GM12878 (cell line): ENCODE measurements at regions not wholly inside any gene's neighbourhood (a gene's known extent, or its start where the extent isn't known, plus 50 kb on each side); places are given as distances from the start of the nearest gene placed in this dataset.

Source experiments
- ATAC-seq: fragments of 200-7000 bp; cut with Tn5 transposase; 3 replicates; pipeline ENCODE4 v1.9.1; 2020; ENCODE audit warnings: mild to moderate bottlenecking, moderate library complexity
- BruUV-seq: library from RNA; stranded (reverse); fragments of 400-500 nt; replicated peaks from 2 replicates; lab custom pipeline; 2021; lab: Mats Ljungman, UMichigan
- CTCF ChIA-PET: fragments of 300-600 bp; sonication (Branson Sonifier 250); formaldehyde crosslinking; extraction: SDS; loops from one replicate; lab custom pipeline; 2021; ENCODE audit warnings: inconsistent platforms; lab: Yijun Ruan, JAX
- POLR2A ChIA-PET: fragments of 350-600 bp; formaldehyde crosslinking; extraction: SDS; loops from one replicate; lab custom pipeline; 2021; ENCODE audit warnings: inconsistent platforms; lab: Charles Lee
- RAD21 ChIA-PET: fragments of 300-600 bp; sonication (Branson Sonifier 250); formaldehyde crosslinking; loops from one replicate; lab custom pipeline; 2023; ENCODE audit warnings: antibody characterized with exemption; ENCODE audit not compliant: unreplicated experiment; lab: Charles Lee
- SMC1A ChIA-PET: fragments of 300-600 bp; sonication (Branson Sonifier 250); formaldehyde crosslinking; loops from one replicate; lab custom pipeline; 2023; ENCODE audit not compliant: unreplicated experiment, uncharacterized antibody; lab: Charles Lee
- DNase-seq: peaks from one replicate; pipeline ENCODE4 v3.0.0-alpha.2; 2011; ENCODE audit warnings: low read depth, low spot score
- FAIRE-seq: peaks from 3 replicates; lab custom pipeline; 2011; peaks lifted over from hg19 to GRCh38; lab: Jason Lieb, UNC
- H2AFZ ChIP-seq: 2 replicates; pipeline ENCODE4 v1.6.0; 2011; ENCODE audit warnings: low read depth, low read length, control low read depth; ENCODE audit not compliant: control insufficient read depth
- H3K27ac ChIP-seq: 2 replicates; pipeline ENCODE4 v1.5.1; 2011; ENCODE audit warnings: control low read depth; ENCODE audit not compliant: control insufficient read depth, insufficient read depth
- H3K27me3 ChIP-seq, 2 experiments: replicated peaks in 1 of 2; 2 replicates each; pipeline versions ENCODE4 v1.6.0 to v1.6.1; 2011; ENCODE audit warnings: low read length in 1 of 2; ENCODE audit not compliant: control insufficient read depth in 2 of 2, insufficient read depth in 2 of 2
- H3K36me3 ChIP-seq, 2 experiments: 2 replicates each; pipeline ENCODE4 v1.5.1; 2011; ENCODE audit warnings: low read length in 1 of 2; ENCODE audit not compliant: control insufficient read depth in 2 of 2, insufficient read depth in 2 of 2
- H3K4me1 ChIP-seq: 2 replicates; pipeline ENCODE4 v1.6.1; 2011; ENCODE audit warnings: mild to moderate bottlenecking, low read length, moderate library complexity, mixed read lengths; ENCODE audit not compliant: control insufficient read depth, insufficient read depth
- H3K4me2 ChIP-seq: 2 replicates; pipeline ENCODE4 v1.6.0; 2011; ENCODE audit warnings: control low read depth; ENCODE audit not compliant: control insufficient read depth, insufficient read depth
- H3K4me3 ChIP-seq: fragments of 200-600 bp; sonication (generic); 2 replicates; pipeline ENCODE4 v1.5.1; 2016
- H3K79me2 ChIP-seq: 2 replicates; pipeline ENCODE4 v1.6.0; 2011; ENCODE audit warnings: low read length; ENCODE audit not compliant: control insufficient read depth, insufficient read depth
- H3K9ac ChIP-seq: 2 replicates; pipeline ENCODE4 v1.8.0; 2011; ENCODE audit warnings: low read length, control low read depth, mixed read lengths; ENCODE audit not compliant: control insufficient read depth, insufficient read depth
- H3K9me3 ChIP-seq: replicated peaks from 3 replicates; pipeline ENCODE4 v1.5.1; 2011; ENCODE audit warnings: mild to moderate bottlenecking, low read length; ENCODE audit not compliant: control insufficient read depth, insufficient read depth
- H4K20me1 ChIP-seq: 2 replicates; pipeline ENCODE4 v1.6.0; 2011; ENCODE audit not compliant: control insufficient read depth, insufficient read depth
- BACH1 ChIP-seq: fragments of 450-650 bp; IDR thresholded peaks from 2 replicates; pipeline ENCODE4 v1.6.1; 2017; ENCODE audit warnings: mild to moderate bottlenecking, borderline replicate concordance
- BCL11A ChIP-seq: IDR thresholded peaks from 2 replicates; pipeline ENCODE4 v1.6.1; 2011; ENCODE audit warnings: low read depth, low read length
- CEBPB ChIP-seq, 2 experiments: fragments of 150-350 bp in 1 of 2; IDR thresholded peaks; 2 replicates each; pipeline ENCODE4 v1.6.1; 2012 to 2014; ENCODE audit warnings: low read depth in 2 of 2, low read length in 2 of 2, borderline replicate concordance in 1 of 2, inconsistent platforms in 1 of 2
- EP300 ChIP-seq, 2 experiments: fragments of 150-350 bp in 1 of 2; IDR thresholded peaks; 2 replicates each; pipeline ENCODE4 v1.6.1; 2011 to 2012; ENCODE audit warnings: low read depth in 2 of 2, low read length in 2 of 2, borderline replicate concordance in 1 of 2, improper control_type of control experiment in 1 of 2, inconsistent platforms in 1 of 2; ENCODE audit not compliant: control insufficient read depth in 1 of 2
- HDGF ChIP-seq: fragments of 450-650 bp; IDR thresholded peaks from 2 replicates; pipeline ENCODE4 v1.6.1; 2016; ENCODE audit warnings: antibody characterized with exemption
- MYC ChIP-seq: IDR thresholded peaks from 2 replicates; pipeline ENCODE4 v1.6.1; 2011; ENCODE audit warnings: mild to moderate bottlenecking, low read length, moderate library complexity, inconsistent platforms; ENCODE audit not compliant: insufficient read depth, insufficient replicate concordance, insufficient read length, severe bottlenecking
- NR2C2 ChIP-seq: IDR thresholded peaks from 2 replicates; pipeline ENCODE4 v1.6.1; 2011; ENCODE audit warnings: borderline replicate concordance, low read depth; ENCODE audit not compliant: control insufficient read depth, insufficient read length
- RBBP5 ChIP-seq: fragments of 200-600 bp; sonication (generic); conservative IDR thresholded peaks from 2 replicates; pipeline ENCODE4 v1.6.1; 2016
- SMARCA5 ChIP-seq: fragments of 450-650 bp; IDR thresholded peaks from 2 replicates; pipeline ENCODE4 v1.6.1; 2017; ENCODE audit warnings: mild to moderate bottlenecking
- WGBS: methylation state at CpG from one replicate; pipeline ENCODE4 v1.1.6; 2016; ENCODE audit warnings: low lambda C conversion rate; ENCODE audit not compliant: insufficient replicate concordance, insufficient coverage; ENCODE audit errors: missing lambda C conversion rate; 5-methylcytosine and 5-hydroxymethylcytosine counted together
- in situ Hi-C: fragments of 300-500 bp; cut with MboI; formaldehyde crosslinking; loops from 9 replicates; pipeline ENCODE4 v1.14.3; 2018; ENCODE audit warnings: mixed read lengths
- intact Hi-C: fragments of 100-400 bp; cut with micrococcal nuclease; formaldehyde crosslinking; loops from one replicate; pipeline ENCODE4 v1.14.2; 2022; ENCODE audit not compliant: unreplicated experiment
- TF ChIP-seq, protein P1 (sequence below): fragments of 450-650 bp; IDR thresholded peaks from 2 replicates; pipeline ENCODE4 v1.6.1; 2016; ENCODE audit warnings: mild to moderate bottlenecking, moderate library complexity, borderline replicate concordance
- TF ChIP-seq, protein P2 (sequence below): fragments of 450-650 bp; IDR thresholded peaks from 2 replicates; pipeline ENCODE4 v1.6.1; 2014; ENCODE audit warnings: mild to moderate bottlenecking
- TF ChIP-seq, protein P3 (sequence below): fragments of 450-650 bp; IDR thresholded peaks from 2 replicates; pipeline ENCODE4 v1.6.1; 2017; ENCODE audit warnings: mild to moderate bottlenecking, moderate library complexity

DNA sequence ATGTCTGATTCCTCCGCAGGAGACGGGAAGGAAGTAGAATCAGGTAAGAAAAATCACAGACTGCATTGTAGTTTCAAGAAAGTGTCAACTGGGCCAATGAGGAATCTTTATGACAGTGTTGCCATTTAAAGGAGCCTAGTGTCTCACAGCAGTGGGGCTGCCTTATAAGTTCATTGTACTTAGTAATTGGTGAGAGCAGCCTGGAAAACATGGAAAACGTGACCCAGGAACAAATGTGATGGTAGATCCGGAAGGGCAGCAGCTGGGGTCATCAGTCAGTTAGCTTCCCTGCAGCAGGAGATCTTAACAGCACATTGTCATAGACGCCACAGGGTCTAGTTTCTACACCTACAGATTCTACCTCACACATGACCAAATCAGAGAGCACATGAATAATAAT is 630.0 kb upstream of the LMO3 start (continued):
- TF ChIP-seq, protein P1, sequence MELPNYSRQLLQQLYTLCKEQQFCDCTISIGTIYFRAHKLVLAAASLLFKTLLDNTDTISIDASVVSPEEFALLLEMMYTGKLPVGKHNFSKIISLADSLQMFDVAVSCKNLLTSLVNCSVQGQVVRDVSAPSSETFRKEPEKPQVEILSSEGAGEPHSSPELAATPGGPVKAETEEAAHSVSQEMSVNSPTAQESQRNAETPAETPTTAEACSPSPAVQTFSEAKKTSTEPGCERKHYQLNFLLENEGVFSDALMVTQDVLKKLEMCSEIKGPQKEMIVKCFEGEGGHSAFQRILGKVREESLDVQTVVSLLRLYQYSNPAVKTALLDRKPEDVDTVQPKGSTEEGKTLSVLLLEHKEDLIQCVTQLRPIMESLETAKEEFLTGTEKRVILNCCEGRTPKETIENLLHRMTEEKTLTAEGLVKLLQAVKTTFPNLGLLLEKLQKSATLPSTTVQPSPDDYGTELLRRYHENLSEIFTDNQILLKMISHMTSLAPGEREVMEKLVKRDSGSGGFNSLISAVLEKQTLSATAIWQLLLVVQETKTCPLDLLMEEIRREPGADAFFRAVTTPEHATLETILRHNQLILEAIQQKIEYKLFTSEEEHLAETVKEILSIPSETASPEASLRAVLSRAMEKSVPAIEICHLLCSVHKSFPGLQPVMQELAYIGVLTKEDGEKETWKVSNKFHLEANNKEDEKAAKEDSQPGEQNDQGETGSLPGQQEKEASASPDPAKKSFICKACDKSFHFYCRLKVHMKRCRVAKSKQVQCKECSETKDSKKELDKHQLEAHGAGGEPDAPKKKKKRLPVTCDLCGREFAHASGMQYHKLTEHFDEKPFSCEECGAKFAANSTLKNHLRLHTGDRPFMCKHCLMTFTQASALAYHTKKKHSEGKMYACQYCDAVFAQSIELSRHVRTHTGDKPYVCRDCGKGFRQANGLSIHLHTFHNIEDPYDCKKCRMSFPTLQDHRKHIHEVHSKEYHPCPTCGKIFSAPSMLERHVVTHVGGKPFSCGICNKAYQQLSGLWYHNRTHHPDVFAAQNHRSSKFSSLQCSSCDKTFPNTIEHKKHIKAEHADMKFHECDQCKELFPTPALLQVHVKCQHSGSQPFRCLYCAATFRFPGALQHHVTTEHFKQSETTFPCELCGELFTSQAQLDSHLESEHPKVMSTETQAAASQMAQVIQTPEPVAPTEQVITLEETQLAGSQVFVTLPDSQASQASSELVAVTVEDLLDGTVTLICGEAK: no peak
- TF ChIP-seq, protein P2, sequence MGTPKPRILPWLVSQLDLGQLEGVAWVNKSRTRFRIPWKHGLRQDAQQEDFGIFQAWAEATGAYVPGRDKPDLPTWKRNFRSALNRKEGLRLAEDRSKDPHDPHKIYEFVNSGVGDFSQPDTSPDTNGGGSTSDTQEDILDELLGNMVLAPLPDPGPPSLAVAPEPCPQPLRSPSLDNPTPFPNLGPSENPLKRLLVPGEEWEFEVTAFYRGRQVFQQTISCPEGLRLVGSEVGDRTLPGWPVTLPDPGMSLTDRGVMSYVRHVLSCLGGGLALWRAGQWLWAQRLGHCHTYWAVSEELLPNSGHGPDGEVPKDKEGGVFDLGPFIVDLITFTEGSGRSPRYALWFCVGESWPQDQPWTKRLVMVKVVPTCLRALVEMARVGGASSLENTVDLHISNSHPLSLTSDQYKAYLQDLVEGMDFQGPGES: no peak
- TF ChIP-seq BCL11A (no peak), MYC (no peak)

DNA sequence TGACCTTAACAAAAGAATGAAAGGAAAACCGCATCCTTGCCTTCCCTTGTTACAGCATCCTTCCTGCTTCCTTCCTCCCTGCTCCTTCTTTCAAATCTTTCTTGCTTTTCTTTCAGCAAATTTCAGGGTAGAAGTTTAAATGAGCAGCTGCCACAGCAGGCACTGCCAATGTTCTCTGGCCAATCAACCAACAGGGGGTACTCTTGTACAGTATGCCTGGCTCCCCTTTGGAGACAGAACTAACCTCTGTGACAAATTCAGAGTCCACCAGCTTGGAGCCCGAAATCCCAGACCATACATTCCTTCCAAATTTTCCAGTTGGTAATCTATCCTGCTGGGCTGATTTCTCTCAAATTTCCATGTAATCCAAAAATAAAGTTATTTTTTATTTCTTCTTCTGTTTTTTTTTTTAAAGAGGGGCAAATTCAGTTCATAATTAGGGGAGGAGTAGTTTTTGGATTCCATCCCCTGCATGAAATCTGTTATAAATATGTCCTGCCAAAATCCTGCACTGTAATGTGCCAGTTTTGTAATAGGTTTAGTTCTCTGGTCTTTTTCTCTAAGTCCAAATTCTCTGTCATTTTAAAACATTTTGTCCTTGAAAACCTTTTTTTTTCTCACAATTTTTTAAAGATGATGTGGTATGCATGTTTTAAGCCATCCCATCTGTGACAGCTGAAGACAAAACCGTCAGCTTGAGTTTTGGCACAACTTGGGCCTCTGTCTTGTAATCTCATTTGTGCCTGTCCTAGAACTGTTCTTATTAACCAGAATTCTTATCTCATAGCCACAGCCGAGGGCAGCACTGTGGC is 610.0 kb upstream of the LMO3 start:
- no peaks in the 10 kb centered on the region for H3K4me1 ChIP-seq
- in situ Hi-C loops (no loop called here), intact Hi-C loops (no loop called here)
- no peaks in the 10 kb centered on the region for H3K36me3 ChIP-seq
- no peak overlapping the region for H2AFZ ChIP-seq
- no peak overlapping the region for H3K4me3 ChIP-seq
- ChIA-PET POLR2A (interaction anchor here (0.7 kb wide), 1 partner anchor 69 kb away, joined by 3 read pairs; no protein-coding TSS in a partner anchor), SMC1A (no interaction called here), RAD21 (no interaction called here), CTCF (interaction anchor here (0.6 kb wide), 1 partner anchor 251 kb away, joined by 3 read pairs; no protein-coding TSS in a partner anchor)
- H4K20me1 ChIP-seq: no peaks in the 10 kb centered on the region
- H3K79me2 ChIP-seq: no peaks in the 10 kb centered on the region
- no peak for FAIRE-seq
- no TSS peak for BruUV-seq
- H3K9me3 ChIP-seq: no peaks in the 10 kb centered on the region
- H3K9ac ChIP-seq: no peak overlapping the region
- no peak overlapping the region for H3K4me2 ChIP-seq
- no peak for ATAC-seq
- H3K27ac ChIP-seq: no peak overlapping the region
- WGBS: 6% methylated on average over 4 of the region's 4 CpGs
- H3K27me3 ChIP-seq: no peaks in the 10 kb centered on the region
- DNase-seq: no peak
- TF ChIP-seq SMARCA5: no peak
- TF ChIP-seq, protein P3, sequence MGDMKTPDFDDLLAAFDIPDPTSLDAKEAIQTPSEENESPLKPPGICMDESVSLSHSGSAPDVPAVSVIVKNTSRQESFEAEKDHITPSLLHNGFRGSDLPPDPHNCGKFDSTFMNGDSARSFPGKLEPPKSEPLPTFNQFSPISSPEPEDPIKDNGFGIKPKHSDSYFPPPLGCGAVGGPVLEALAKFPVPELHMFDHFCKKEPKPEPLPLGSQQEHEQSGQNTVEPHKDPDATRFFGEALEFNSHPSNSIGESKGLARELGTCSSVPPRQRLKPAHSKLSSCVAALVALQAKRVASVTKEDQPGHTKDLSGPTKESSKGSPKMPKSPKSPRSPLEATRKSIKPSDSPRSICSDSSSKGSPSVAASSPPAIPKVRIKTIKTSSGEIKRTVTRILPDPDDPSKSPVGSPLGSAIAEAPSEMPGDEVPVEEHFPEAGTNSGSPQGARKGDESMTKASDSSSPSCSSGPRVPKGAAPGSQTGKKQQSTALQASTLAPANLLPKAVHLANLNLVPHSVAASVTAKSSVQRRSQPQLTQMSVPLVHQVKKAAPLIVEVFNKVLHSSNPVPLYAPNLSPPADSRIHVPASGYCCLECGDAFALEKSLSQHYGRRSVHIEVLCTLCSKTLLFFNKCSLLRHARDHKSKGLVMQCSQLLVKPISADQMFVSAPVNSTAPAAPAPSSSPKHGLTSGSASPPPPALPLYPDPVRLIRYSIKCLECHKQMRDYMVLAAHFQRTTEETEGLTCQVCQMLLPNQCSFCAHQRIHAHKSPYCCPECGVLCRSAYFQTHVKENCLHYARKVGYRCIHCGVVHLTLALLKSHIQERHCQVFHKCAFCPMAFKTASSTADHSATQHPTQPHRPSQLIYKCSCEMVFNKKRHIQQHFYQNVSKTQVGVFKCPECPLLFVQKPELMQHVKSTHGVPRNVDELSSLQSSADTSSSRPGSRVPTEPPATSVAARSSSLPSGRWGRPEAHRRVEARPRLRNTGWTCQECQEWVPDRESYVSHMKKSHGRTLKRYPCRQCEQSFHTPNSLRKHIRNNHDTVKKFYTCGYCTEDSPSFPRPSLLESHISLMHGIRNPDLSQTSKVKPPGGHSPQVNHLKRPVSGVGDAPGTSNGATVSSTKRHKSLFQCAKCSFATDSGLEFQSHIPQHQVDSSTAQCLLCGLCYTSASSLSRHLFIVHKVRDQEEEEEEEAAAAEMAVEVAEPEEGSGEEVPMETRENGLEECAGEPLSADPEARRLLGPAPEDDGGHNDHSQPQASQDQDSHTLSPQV: no peak
- no peak for TF ChIP-seq NR2C2
- no peak for TF ChIP-seq HDGF
- no peak for TF ChIP-seq CEBPB (IDR thresholded peaks at IDR 0.05; ENCODE audit: borderline replicate concordance in 1 of 2, low read depth in 2 of 2, low read length in 2 of 2)
- no peak for TF ChIP-seq BCL11A
- no peak for TF ChIP-seq BACH1
- TF ChIP-seq RBBP5: no peak
- no peak for TF ChIP-seq EP300 (IDR thresholded peaks at IDR 0.05; ENCODE audit: borderline replicate concordance in 1 of 2, control insufficient read depth in 1 of 2, low read depth in 2 of 2, low read length in 2 of 2)
